K562 (cell line): ENCODE measurements at regions not wholly inside any gene's neighbourhood (a gene's known extent, or its start where the extent isn't known, plus 50 kb on each side); places are given as distances from the start of the nearest gene placed in this dataset.
A peak's percentile ranks its signal among the peaks of the same experiment; 100 is the strongest.

Experiments used
- CBFA2T3 ChIP-seq: fragments of 450-650 bp; IDR thresholded peaks from 2 replicates; pipeline ENCODE4 v1.6.1; 2017
- CBX1 ChIP-seq: sonication (generic); IDR thresholded peaks from 2 replicates; pipeline ENCODE4 v1.6.1; 2016; ENCODE audit warnings: antibody characterized with exemption, low read depth, mild to moderate bottlenecking
- CREB1 ChIP-seq, 2 experiments: sonication (generic) in 1 of 2; formaldehyde crosslinking in 1 of 2; IDR thresholded peaks; 2 replicates each; pipeline versions ENCODE4 v1.6.1 to v1.8.0; 2012 to 2022; ENCODE audit warnings: inconsistent platforms in 1 of 2, mild to moderate bottlenecking in 1 of 2, missing genetic modification reagents in 1 of 2, moderate library complexity in 1 of 2
- CREM ChIP-seq: IDR thresholded peaks from 2 replicates; pipeline ENCODE4 v1.6.1; 2014; ENCODE audit warnings: antibody characterized with exemption, low read depth
- ESRRA ChIP-seq: fragments of 450-650 bp; IDR thresholded peaks from 2 replicates; pipeline ENCODE4 v1.6.1; 2014; ENCODE audit warnings: low read depth, mild to moderate bottlenecking, moderate library complexity, borderline replicate concordance
- ETV6 ChIP-seq, 3 experiments: fragments of 150-350 bp in 1 of 3; sonication (generic) in 1 of 3; formaldehyde crosslinking in 1 of 3; IDR thresholded peaks; 2 replicates each; pipeline versions ENCODE4 v1.6.1 to v1.8.0; 2014 to 2022; ENCODE audit warnings: borderline replicate concordance in 2 of 3, low read depth in 2 of 3, antibody characterized with exemption in 1 of 3, low read length in 1 of 3, mild to moderate bottlenecking in 1 of 3, missing genetic modification reagents in 1 of 3
- NR2C1 ChIP-seq, 2 experiments: fragments of 450-650 bp; IDR thresholded peaks; 2 replicates each; pipeline ENCODE4 v1.6.1; 2017; ENCODE audit warnings: mild to moderate bottlenecking in 2 of 2, antibody characterized with exemption in 1 of 2, inconsistent platforms in 1 of 2, missing compliant biosample characterization in 1 of 2, missing genetic modification characterization in 1 of 2
- RBM25 ChIP-seq: fragments of 200-400 bp; formaldehyde crosslinking; IDR thresholded peaks from 2 replicates; pipeline ENCODE4 v1.6.1; 2018; ENCODE audit warnings: low read length, low read depth, moderate library complexity; ENCODE audit not compliant: severe bottlenecking
- RCOR1 ChIP-seq, 2 experiments: IDR thresholded peaks; 2 replicates each; pipeline ENCODE4 v1.6.1; 2012; ENCODE audit warnings: low read depth in 2 of 2, low read length in 2 of 2, borderline replicate concordance in 1 of 2, improper control_type of control experiment in 1 of 2
- ZFP36 ChIP-seq: fragments of 150-350 bp; IDR thresholded peaks from 2 replicates; pipeline ENCODE4 v1.6.1; 2018; ENCODE audit warnings: low read length, low read depth; ENCODE audit not compliant: partially characterized antibody
- ZFX ChIP-seq: sonication (generic); formaldehyde crosslinking; IDR thresholded peaks from 2 replicates; pipeline ENCODE4 v1.8.0; 2022; ENCODE audit warnings: mild to moderate bottlenecking, missing genetic modification reagents, moderate library complexity
- ZNF24 ChIP-seq: fragments of 450-650 bp; IDR thresholded peaks from 2 replicates; pipeline ENCODE4 v1.6.1; 2016
- ZNF764 ChIP-seq: fragments of 250-450 bp; sonication (Bioruptor Pico); IDR thresholded peaks from 2 replicates; pipeline ENCODE4 v1.4.0; 2020; ENCODE audit warnings: low read depth, mild to moderate bottlenecking, moderate library complexity
- ZNF830 ChIP-seq: fragments of 250-450 bp; sonication (Bioruptor Pico); IDR thresholded peaks from 2 replicates; pipeline ENCODE4 v1.5.0; 2021; ENCODE audit warnings: mild to moderate bottlenecking
- TF ChIP-seq, protein P1 (sequence below): fragments of 450-650 bp; formaldehyde crosslinking; IDR thresholded peaks from 2 replicates; pipeline ENCODE4 v1.4.0; 2020; ENCODE audit warnings: mild to moderate bottlenecking, moderate library complexity

DNA sequence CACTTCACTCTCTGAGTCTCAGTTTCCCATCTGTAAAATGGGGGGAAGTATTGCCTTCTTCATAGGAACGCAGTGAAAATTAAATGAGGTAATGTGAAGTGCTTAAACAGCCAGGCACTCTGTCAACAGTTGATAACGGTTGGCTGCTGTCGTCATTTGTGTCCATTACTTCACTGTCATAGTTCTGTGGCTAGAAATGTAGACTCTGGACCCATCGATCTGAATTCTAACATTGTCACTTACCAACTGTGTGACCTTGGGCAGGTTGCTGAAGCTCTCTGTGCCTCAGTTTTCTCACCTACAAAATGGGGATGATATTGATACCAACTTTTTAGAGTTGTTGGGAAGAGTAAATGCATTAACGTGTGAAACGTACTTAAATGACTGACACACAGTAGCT is 152.6 kb downstream of the PTPRU start (continued):
- TF ChIP-seq RCOR1 (IDR thresholded peaks at IDR 0.05; ENCODE audit: borderline replicate concordance in 1 of 2, low read depth in 2 of 2, low read length in 2 of 2) = 0 out of 4 replicates have a peak, but pooled peaks of 1 of the 2 experiments have one; percentile 4
- peak; percentile 38; the same call in 1 of the 2 replicates for TF ChIP-seq CBX1
- TF ChIP-seq NR2C1 (IDR thresholded peaks at IDR 0.05) = no peak
- TF ChIP-seq NR2C1 (tag; IDR thresholded peaks at IDR 0.05) = no peak
- peak; percentile 37 for TF ChIP-seq ZFP36
- TF ChIP-seq RBM25 = peak; percentile 83
- no peak for TF ChIP-seq ETV6 (IDR thresholded peaks at IDR 0.05; ENCODE audit: borderline replicate concordance in 1 of 2, low read depth in 2 of 2, low read length in 1 of 2)
- 0 out of 2 replicates have a peak, but pooled peaks have one; percentile 23 for TF ChIP-seq ETV6 (CRISPR knock-in tag; IDR thresholded peaks at IDR 0.05; ENCODE audit: borderline replicate concordance)
- no peak for TF ChIP-seq ZNF764 (CRISPR knock-in tag)
- TF ChIP-seq, protein P1, sequence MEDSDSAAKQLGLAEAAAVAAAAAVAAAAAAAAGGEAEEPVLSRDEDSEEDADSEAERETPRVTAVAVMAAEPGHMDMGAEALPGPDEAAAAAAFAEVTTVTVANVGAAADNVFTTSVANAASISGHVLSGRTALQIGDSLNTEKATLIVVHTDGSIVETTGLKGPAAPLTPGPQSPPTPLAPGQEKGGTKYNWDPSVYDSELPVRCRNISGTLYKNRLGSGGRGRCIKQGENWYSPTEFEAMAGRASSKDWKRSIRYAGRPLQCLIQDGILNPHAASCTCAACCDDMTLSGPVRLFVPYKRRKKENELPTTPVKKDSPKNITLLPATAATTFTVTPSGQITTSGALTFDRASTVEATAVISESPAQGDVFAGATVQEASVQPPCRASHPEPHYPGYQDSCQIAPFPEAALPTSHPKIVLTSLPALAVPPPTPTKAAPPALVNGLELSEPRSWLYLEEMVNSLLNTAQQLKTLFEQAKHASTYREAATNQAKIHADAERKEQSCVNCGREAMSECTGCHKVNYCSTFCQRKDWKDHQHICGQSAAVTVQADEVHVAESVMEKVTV (CRISPR knock-in tag) = no peak
- TF ChIP-seq CREM = peak; percentile 74
- peak; percentile 24; the same call in 1 of the 2 replicates for TF ChIP-seq ZNF24
- TF ChIP-seq ZNF830 (CRISPR knock-in tag) = no peak
- TF ChIP-seq ZFX (CRISPR knock-in tag) = no peak
- peak; percentile 59; the same call in 1 of the 2 replicates for TF ChIP-seq ESRRA
- peak; percentile 10; the same call in 1 of the 2 replicates for TF ChIP-seq CBFA2T3
- peak; percentile 66 for TF ChIP-seq CREB1 (IDR thresholded peaks at IDR 0.05)
- TF ChIP-seq CREB1 (CRISPR knock-in tag; IDR thresholded peaks at IDR 0.05) = no peak; the same call in 1 of the 2 replicates
